Neural cell (in vitro differentiated cells): ENCODE measurements at regions not wholly inside any gene's neighbourhood (a gene's known extent, or its start where the extent isn't known, plus 50 kb on each side); places are given as distances from the start of the nearest gene placed in this dataset.

Experiments
- EP300 ChIP-seq: fragments of 450-650 bp; conservative IDR thresholded peaks from 2 replicates; pipeline ENCODE4 v1.6.1; 2014; ENCODE audit warnings: antibody characterized with exemption, mild to moderate bottlenecking, moderate library complexity; ENCODE audit not compliant: poor library complexity, severe bottlenecking
- RAD21 ChIP-seq: fragments of 450-650 bp; conservative IDR thresholded peaks from 2 replicates; pipeline ENCODE4 v1.6.1; 2014; ENCODE audit warnings: antibody characterized with exemption, mild to moderate bottlenecking, moderate library complexity
- TF ChIP-seq, protein P1 (sequence below): fragments of 450-650 bp; IDR thresholded peaks from 2 replicates; pipeline ENCODE4 v1.5.1; 2014; ENCODE audit warnings: antibody characterized with exemption, mild to moderate bottlenecking, moderate library complexity; ENCODE audit not compliant: poor library complexity, severe bottlenecking

DNA sequence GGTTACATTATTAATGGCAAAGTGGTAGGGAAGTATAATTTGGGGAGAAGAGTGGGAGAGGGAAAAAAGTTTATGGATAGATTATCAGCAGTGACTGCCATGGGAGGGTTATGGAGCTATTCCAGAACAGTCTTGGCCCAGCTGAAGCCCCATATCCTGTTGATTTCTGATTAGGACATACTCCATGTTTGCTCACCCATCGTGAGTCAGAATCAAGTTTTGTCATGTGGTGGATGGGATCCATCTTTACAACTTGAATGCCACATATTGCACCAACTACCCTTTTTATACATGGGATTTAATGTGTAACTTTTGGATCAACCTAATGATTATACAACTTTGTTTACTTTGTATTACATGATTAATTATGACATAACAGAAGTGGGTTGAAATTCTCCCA is 217.0 kb downstream of the HAO1 start:
- TF ChIP-seq EP300 (no peak), RAD21 (no peak)
- TF ChIP-seq, protein P1, sequence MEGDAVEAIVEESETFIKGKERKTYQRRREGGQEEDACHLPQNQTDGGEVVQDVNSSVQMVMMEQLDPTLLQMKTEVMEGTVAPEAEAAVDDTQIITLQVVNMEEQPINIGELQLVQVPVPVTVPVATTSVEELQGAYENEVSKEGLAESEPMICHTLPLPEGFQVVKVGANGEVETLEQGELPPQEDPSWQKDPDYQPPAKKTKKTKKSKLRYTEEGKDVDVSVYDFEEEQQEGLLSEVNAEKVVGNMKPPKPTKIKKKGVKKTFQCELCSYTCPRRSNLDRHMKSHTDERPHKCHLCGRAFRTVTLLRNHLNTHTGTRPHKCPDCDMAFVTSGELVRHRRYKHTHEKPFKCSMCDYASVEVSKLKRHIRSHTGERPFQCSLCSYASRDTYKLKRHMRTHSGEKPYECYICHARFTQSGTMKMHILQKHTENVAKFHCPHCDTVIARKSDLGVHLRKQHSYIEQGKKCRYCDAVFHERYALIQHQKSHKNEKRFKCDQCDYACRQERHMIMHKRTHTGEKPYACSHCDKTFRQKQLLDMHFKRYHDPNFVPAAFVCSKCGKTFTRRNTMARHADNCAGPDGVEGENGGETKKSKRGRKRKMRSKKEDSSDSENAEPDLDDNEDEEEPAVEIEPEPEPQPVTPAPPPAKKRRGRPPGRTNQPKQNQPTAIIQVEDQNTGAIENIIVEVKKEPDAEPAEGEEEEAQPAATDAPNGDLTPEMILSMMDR, result no peak
